Activated T-cell treated with anti-CD3 and anti-CD28 coated beads for 4 hours (primary cell): ENCODE measurements at regions not wholly inside any gene's neighbourhood (a gene's known extent, or its start where the extent isn't known, plus 50 kb on each side); places are given as distances from the start of the nearest gene placed in this dataset.

ENCODE experiments used
- DNase-seq: peaks from one replicate; pipeline ENCODE4 v3.0.0-alpha.2; 2020

DNA sequence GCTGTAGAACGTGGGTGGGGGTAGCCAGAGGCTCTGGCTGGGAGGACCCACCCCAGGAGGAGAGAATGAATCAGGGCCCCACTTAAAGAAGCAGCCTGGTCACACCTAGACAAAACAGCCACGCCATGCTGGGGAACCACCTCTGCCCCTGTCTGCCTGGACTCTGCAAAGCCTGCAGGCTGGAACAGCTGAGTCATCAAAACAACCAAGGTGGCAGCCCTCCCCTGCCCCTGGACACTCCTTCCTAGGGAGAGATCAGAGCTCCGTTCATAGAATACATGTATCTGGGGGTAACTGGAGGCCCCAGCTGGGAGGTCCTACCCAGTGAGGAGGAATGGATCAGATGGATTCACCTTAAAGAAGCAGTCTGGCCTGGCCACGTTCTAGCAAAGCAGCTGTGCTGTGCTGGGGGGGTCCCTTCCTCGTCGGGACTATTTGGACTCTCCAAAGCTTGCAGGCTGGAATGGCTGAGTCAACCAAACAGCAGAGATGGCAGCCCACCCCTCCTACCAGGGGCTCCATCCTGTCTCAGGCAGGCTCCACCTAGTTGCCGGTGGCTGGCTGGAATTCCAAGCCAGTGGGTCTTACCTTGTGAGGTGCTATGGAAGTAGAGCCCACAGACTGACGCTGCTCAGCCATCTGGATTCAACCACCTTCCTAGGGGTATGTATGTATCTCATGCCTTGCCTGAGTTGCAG lies 50.5 kb upstream of the NT5C1B start:
- DNase-seq = no peak
